ENCODE measurements at regions not wholly inside any gene's neighbourhood (a gene's known extent, or its start where the extent isn't known, plus 50 kb on each side); places are given as distances from the start of the nearest gene placed in this dataset.

- DNase-seq (ENCODE audit: low read depth in 2 of 3, low spot score in 1 of 3) = no peak
Observed at GRCh38 chr16:79805621-79806020, 205.1 kb upstream of the MAF start.

- DNase-seq (ENCODE audit: low read depth in 2 of 3, low spot score in 1 of 3) = no peak
Observed at GRCh38 chr16:79801646-79802045, 201.1 kb upstream of the MAF start.

GRCh38 chr16:79800016-79800608, 199.6 kb upstream of the MAF start:
- DNase-seq (ENCODE audit: low read depth in 2 of 3, low spot score in 1 of 3) = no peak

DNA sequence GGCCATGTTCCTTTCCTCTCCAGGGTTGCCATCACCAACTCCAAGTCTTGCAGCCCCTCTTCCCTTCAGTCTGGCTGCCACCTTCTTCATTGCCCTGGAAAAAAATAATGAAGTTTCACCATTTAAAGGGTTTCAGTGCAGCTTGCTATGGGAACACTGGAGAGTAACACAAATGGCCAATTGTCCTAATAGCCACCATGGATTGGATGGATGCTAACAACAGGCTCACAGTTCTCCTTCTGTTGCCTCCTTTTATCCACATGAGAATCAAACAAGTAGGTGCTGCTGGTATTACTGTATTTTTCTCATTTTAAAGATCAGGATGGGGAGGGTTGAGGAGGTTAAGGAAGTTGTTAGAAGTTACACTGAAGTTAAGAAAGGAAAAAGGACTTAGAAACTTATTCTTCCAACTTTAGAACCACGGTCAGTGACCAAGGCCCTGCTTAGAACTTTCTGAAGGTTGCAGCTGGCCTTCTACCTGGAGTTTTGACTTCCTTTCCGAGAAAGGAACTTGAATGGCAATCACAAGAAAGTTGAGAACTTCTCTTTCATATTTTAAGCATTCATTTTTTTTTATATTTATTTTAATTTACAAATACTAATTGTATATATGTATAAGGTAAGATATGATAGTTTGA, 198.0 kb upstream of the MAF start:
- DNase-seq (ENCODE audit: low read depth in 2 of 3, low spot score in 1 of 3) = no peak

DNA sequence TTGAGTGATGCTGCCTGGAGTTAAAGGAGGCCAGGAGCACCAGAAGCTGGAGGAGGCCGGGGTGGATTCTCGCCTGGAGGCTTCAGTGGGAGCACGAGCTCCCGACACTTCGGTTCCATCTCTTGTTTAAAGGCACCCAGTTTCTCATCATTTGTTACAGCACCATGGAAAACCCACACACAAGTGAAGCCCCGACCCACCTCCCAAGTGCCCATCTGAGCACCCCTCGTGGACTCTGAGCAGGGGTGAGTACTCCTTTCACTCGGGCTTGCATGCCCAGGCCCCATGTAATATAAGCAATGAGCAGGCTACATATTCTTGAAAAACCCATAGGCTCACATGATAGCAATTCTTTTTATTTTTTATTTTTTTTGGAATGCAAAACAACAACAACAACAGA, 196.9 kb upstream of the MAF start:
- DNase-seq (ENCODE audit: low read depth in 2 of 3, low spot score in 1 of 3) = no peak

GRCh38 chr16:79795556-79795955, 195.0 kb upstream of the MAF start:
- no peak for DNase-seq (ENCODE audit: low read depth in 2 of 3, low spot score in 1 of 3)

GRCh38 chr16:79794941-79795340, 194.4 kb upstream of the MAF start:
- no peak for DNase-seq (ENCODE audit: low read depth in 2 of 3, low spot score in 1 of 3)

- no peak for DNase-seq (ENCODE audit: low read depth in 2 of 3, low spot score in 1 of 3)
Observed at GRCh38 chr16:79792664-79793351, 192.3 kb upstream of the MAF start.

GRCh38 chr16:79792076-79792475, 191.5 kb upstream of the MAF start:
- no peak for DNase-seq (ENCODE audit: low read depth in 2 of 3, low spot score in 1 of 3)

DNA sequence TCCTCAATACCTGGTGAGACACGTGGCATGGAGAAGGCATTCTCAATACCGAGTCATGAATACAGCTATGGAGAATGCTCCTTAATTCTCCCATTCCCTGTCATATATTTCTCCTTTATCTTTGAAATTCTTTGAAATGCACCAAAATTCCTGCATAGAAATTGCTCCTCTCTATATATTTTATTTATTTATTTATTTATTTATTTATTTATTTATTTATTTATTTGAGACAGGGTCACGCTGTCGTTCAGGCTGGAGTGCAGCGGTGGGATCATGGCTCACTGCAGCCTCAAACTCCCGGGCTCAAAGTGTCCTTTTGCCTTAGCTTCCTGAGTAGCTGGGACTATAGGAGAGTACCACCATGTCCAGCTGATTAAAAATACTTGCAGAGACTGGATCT, 190.3 kb upstream of the MAF start:
- no peak for DNase-seq (ENCODE audit: low read depth in 2 of 3, low spot score in 1 of 3)

- no peak for DNase-seq (ENCODE audit: low read depth in 2 of 3, low spot score in 1 of 3)
Observed at GRCh38 chr16:79788949-79789348, 188.4 kb upstream of the MAF start.

- no peak for DNase-seq (ENCODE audit: low read depth in 2 of 3, low spot score in 1 of 3)
Observed at GRCh38 chr16:79786389-79786788, 185.9 kb upstream of the MAF start.

DNA sequence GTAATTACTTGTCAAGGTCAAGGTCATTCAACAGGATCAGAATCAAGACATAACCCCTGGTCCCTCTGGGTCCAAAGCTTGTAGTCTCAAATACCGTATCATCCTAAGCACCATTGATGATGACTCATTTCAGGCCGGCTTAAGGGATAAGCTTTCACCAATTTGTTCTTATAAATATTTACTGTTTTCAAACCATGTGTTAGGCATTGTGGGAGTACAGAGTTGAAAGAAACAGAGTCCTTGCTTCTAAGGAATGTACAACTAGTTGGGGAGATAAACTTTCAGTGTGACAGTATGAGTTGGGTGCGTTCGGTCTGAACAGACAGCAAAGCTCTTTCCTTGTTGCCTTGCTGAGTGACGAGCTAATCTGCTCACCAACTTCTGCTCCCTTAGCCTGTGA, 183.5 kb upstream of the MAF start:
- DNase-seq (ENCODE audit: low read depth in 2 of 3, low spot score in 1 of 3) = no peak

DNA sequence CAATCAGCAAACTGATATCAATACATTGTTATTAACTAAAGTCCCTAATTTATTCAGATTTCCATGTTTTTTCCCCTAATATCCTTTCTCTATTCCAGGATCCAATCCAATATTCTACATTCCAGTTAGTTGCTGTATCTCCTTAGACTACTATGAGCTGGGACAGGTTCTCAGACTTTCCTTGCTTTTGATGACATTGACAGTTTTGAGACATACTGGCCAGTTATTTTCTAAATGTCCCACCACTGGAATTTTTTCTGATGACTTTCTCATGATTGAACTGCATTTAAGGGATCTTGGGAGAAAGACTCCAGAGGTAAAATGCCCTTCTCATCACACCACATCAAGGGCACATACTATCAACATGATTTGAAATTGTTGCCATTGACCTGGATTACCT, 177.1 kb upstream of the MAF start:
- DNase-seq (ENCODE audit: low read depth in 2 of 3, low spot score in 1 of 3) = no peak

DNA sequence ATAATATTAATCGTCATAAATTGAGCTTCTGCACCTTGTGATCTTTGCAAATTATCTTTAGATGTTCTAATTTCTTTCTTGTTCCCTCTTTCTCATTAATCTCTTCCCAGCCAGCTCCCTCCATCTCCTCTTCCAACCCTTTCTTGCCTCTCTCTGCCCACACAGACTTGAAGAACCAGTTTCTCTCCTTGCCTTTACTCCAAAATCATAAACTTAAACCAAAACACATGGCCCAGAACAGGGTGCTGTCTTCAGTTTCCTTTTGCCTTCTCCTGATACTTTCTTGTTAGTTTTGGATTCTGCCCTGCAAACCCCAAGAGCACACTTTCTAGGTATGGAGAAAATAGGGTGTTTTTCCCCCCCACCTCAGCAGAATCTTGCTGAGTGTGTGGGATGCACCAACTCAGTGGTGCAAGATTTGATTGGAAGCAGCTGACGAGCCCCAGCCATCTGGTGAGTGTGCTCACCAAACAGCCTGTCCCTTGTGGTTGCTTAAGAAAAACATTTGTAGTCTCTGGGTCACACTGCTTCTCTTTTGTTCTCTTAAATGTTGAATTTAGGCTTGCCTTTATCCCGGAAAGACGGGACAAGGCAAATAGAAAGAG, 175.8 kb upstream of the MAF start:
- DNase-seq (ENCODE audit: low read depth in 2 of 3, low spot score in 1 of 3) = no peak

GRCh38 chr16:79772784-79773183, 172.2 kb upstream of the MAF start:
- no peak for DNase-seq (ENCODE audit: low read depth in 2 of 3, low spot score in 1 of 3)

GRCh38 chr16:79772048-79772447, 171.5 kb upstream of the MAF start:
- DNase-seq (ENCODE audit: low read depth in 2 of 3, low spot score in 1 of 3) = no peak

GRCh38 chr16:79770244-79771064, 169.9 kb upstream of the MAF start:
- DNase-seq (ENCODE audit: low read depth in 2 of 3, low spot score in 1 of 3) = peak; percentile 44 to 60 (median 53)

DNA sequence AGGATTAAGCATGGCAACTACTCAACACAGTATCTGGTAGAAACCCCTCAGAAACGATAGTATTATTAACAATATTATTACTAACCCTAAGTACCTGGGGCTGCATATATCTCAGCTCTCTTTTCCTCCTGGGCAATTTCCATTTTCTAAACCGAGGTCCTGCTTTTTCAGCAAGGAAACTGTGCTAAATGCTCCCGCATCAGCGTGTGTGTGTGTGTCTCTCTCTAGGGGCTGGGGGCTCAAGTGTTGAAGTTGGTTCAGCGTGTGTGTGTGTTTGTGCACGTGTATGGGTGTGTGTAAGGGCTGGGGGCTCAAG, 169.3 kb upstream of the MAF start:
- DNase-seq (ENCODE audit: low read depth in 2 of 3, low spot score in 1 of 3) = no peak

DNA sequence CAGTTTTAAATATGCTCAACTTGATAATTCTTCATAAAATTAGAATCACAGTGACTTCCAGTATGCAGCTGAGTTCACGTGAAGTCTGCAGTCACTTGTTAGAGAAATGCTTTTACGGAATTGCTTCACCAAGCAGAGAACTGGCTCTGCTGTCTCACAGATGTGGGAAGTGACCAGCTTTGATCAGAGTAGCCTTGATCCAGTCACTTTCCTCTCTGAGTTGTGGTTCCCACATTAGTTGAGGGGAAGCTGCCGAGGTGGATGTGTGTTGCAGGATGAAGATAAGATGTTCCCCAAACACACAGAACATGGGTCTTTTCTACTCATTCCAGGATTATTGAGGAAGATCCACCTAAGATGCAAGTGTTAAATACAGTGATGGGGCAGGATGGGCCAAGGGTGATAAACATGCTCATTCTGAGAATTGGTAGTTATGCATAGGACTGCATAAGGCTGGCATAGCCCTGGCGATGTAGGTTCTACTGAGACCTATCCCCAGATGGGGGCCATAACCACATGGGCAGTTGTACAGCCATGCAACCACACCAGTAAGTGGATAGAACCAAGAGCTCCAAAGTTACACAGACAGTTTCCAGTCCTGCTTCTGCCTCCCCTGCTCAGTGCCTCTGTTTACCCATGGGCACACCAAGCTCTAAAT, 168.9 kb upstream of the MAF start:
- DNase-seq (ENCODE audit: low read depth in 2 of 3, low spot score in 1 of 3) = no peak

Data from stimulated activated CD4-positive, alpha-beta T cell treated with anti-CD3 and anti-CD28 coated beads, Interleukin-12 subunit alpha, Interleukin-12 subunit beta, amount 100 ng/mL, for 48 hours (primary cell).